Activated naive CD4-positive, alpha-beta T cell treated with Interleukin-2 at 50 U/mL for 16 hours (primary cell): ENCODE measurements at regions not wholly inside any gene's neighbourhood (a gene's known extent, or its start where the extent isn't known, plus 50 kb on each side); places are given as distances from the start of the nearest gene placed in this dataset.

Experiments used
- DNase-seq: peaks from one replicate; pipeline ENCODE4 v3.0.0-alpha.2; 2020

DNA sequence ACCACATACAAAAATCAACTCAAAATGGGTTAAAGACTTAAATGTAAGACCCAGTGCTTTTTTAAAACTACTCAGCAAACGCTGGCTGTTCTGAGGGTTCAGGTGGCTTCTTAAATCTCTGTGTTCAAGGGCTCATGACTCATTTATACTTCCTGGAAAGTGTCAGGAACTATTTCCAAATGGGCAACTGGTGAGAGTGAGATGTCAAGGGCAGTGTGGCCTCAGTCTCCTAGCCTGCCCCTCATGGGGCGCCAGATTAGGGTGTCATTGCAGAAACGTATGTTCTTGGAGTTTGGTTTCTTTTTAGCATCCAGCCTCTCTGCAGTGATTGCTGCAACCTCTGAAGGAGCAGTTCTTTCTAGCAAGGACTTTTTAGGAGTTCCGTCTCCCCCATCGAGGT lies 485.4 kb downstream of the TNS1 start:
- no peak for DNase-seq

DNA sequence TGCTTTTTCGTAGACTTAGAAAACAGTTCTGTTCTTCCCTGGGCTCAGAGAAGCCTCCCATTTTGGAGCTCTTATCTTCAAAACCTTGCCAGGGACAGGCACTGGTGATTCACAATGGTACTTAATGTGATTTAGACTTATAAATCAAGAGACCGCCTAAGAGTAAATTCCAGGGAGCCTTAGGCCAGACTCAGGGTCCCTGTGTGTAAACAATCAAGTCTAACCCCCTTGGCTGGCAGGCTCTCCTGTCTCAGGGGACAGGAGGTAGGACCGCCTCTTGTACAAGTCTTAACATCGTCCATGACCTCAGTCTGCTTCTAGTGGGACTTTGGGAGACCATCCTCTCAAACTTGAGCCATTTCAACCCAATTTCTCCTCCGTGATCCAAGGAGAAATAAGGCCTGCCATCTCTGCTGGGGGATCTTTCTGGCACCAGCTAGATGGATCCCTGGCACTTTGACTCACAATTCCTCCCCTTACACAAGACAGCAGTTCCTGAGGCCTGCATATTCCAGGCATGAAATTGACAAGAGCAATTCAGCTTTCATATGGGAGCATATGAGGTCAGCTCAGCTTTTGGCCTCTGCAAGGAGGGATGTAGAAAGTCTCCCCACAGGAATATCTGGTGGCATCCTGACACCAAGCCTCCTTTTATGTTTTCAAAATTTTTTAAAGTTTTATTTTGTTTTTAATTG lies 487.0 kb downstream of the TNS1 start:
- DNase-seq = no peak

DNA sequence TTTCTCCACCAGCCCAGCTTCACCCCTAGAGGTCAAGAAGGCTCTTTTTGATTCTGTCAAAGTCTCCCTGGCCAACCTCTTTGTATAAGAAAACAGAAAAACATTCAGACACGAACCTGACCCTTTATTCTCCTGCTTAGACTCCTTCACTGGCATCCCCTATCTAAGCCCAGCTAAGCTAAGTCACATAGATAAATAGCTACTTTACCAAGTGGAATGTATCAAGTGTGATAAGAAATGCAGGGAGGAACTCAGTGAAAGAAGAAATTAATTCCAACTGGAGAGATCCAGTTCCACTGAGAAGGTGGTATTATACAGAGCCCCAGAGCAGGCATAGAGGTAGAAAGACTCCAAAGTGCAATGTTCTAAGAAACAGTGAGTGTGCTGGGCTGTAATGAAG lies 489.5 kb downstream of the TNS1 start:
- no peak for DNase-seq

DNA sequence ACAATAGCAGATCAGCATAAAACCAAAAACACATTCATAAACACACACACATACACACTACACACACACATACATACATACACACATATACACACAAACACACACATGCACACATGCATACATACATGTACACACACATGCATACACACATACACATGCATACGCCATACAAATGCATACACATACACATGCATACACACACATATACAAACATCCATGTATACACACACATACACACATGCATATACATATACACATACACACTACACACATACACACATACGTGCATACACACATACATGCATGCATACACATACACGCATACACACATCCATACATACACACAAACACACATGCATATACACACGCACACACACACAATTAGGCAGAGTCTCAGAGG lies 490.1 kb downstream of the TNS1 start:
- no peak for DNase-seq

DNA sequence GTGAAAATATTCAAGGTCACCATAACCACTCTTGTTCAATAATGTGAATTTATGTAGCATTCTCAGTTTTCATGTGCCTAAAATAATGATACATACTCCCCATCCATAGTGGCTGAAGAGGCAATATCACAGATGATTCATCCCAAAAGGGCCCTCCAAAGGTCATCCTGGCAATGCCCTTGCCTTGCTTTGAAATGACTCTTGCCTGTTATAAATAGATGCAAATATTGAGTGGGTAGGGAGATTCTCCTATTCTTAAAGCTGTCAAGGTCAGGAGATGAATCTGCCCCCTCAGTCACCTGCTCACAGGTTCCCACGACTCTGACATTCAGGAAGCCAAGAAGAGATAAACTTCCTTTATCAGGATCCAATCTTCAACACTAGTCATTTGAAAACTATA lies 490.5 kb downstream of the TNS1 start:
- DNase-seq = no peak

DNA sequence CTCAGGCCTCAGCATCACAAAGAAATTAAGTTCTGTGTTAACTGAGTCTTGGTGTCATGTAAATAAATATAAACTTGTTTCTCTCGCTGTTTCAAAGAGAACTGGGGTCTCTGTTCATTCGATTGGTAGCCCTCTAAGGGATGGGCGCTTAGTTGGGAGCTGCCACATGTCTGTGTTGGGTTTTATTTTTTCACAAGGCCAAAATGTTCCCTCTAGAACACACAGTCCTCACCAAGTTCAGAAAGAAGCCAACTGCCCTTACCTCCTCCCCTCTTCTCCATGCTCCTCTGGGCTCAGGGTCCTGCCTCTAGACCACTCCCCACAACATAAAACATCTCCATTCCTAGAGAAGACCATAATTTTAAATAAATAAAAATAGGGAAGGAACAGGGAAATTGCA lies 490.9 kb downstream of the TNS1 start:
- DNase-seq = no peak

DNA sequence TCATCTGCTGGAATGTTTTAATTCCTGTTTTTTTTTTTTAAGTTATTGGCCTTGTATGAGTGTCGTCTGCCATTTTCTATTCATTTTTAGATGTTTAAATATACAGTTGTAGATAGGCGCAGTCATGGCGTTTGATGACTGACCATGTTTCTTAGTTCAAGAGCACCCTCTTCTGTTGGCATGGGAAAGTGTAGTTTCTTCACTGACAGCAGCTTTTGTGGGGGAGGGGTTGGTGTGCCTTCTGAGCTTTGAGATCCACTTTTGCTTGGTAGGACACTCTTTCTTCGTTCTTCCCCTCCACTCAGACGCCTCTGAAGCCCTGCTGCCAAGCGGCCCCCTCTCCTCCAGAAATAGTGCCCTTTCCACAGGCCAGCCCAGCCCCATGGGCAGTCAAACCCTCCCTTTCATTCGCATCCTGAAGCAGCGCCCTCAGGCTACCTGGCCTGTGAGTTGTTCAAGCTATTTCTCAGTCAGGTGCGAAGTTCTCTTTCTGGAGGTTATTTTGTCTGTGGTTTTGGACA lies 492.0 kb downstream of the TNS1 start:
- DNase-seq = no peak

DNA sequence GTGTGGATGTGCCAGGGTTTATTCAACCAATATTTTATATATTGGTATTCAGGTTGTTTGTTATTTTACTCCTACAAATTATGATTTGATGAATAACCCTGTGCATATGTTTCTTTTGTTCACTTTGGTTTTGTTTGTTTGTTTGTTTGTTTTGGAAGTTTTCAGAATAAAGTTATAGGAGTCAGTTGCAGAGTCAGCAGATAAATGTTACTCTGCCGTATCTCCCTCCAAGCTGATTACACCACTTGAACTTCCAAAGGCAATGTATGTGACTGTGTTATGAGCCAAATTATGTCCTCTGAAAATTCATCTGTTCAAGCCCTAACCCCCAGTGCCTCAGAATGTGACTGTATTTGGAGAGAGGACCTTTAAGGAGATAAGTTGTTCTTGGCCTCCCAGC lies 497.5 kb downstream of the TNS1 start:
- DNase-seq = no peak

DNA sequence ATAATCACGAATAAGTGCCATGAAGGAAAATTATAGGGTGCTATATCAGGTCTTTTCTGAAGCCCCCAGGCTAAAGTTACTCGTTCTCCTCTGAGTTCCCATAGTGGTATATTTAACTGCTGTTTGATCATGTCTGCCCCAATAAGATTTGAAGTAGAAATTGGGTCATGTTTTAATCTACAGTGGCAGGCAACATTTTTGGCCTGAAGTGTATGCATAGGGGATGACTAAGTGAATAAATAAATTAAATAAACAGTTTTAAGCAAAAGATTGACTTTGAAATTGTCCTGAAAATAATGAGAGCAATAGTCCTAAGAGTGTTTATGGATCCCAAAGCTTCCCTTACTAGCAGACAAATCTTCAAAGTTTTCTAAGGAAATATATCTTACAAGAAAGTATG lies 500.9 kb downstream of the TNS1 start:
- DNase-seq = no peak

DNA sequence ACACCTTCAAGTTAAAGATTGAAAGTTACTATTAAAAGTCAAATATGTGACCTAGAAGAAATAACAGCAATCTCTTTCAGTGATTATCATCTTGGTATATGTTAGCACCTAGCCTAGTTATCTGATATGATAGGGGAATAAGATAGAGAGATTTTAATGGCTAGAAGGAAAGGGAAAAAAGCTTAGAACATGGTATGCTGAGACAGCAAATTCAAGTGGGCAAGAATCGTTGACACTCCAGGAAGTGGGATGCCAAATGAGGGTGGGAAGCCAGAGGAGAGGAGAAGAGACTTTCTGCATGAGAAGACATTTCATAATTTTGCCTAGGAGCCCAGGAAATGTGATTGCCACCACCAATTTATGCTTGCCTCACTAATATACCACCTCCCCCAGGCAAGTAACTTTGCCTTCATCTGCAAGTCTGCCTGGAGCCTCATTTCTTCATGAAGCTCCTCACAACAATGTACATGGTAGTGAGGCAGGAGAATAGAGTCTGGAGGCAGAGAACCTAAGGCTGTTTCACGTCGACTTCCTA lies 504.9 kb downstream of the TNS1 start:
- DNase-seq = no peak

DNA sequence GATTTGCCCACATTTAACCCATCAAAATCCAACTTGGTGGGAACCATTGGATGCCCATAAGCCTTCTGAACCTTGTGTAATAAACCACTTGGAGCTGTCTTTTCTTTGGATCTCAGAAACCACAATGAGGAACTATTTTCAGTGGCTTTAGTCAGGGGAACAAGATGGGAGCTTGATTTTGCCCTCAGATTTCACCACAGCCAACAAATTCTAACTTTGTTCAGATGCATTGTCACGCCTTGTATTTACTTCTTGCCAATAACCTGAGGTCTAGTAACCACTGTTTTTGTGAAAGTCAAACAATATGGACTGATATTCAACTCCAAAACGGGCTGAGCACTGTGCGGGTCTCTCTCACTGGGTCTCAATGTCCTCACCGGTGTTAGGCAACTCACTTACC lies 508.2 kb downstream of the TNS1 start:
- no peak for DNase-seq

DNA sequence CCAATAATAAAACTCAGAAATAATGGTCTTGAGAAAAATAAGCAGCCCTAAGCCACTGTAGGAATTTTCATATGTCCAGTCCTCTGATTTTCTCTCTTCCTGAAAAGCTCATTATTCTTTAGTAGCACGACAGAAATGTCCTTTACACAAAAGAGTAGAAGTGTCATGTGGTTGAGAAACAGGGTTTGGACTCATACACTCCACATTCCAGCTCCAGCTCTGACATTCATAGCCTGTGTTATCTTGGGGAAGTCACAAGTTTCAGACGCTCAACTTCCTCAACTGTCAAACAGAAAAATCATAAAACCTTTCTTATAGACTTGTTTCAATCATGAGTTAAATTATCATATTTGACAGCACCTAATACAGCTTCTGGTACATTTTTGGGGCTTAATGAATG lies 511.5 kb downstream of the TNS1 start:
- no peak for DNase-seq

DNA sequence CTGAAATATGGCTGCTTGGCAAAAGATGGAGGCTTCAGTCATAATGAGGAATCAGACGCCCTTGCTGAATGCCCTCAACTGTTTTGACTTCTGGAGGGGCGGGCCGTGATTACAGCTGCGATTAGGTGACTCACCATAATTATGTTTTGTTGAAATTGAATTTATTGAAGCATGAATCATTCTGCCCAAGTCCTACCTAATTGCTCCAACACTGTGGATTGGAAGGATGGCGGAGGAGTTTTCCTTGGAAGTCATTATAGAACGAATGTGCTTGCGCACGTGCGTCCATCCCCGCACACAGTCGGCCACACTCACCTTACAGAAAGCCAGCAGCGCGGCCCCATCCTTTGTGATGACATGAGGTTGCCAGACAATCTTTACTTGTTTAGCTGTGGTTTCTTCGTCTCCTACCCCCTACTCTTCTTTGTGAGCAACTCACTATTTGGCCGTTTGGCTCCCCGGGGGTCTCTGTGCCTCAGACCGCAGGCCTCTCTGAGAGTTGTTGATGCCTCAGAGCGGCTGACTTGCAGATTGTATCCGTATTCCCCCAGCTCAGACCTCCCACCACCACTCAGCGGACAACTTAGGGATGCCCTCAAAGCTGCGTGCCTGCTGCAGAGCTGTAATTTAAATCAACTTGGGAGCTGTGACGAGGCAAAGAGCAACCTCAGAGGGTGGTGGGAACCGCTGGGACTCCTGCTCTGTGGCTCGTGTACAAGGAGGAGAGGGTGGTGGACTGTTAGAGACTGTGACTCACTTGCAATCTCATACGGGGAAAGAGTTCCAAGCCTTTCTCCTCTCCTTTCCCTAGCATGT lies 513.4 kb downstream of the TNS1 start:
- DNase-seq = no peak

DNA sequence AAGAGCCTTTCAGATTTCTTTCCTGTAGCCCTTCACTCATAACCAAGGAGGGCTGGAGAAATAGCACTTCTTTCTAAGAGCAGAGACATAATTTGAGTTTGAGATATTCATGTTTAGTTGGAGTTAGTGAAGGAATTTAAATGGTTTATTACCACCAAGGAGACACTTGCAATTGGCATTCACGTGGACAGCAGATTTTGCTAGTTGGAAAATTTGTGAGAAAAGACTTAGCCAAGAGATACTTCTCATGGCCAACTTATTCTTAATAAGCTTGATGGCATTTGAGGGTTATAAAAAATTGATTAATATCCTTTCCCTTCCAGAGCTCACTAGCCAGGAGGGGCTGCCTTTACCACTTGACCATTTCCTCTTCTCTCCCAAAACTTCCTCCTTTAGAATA lies 518.7 kb downstream of the TNS1 start:
- no peak for DNase-seq

DNA sequence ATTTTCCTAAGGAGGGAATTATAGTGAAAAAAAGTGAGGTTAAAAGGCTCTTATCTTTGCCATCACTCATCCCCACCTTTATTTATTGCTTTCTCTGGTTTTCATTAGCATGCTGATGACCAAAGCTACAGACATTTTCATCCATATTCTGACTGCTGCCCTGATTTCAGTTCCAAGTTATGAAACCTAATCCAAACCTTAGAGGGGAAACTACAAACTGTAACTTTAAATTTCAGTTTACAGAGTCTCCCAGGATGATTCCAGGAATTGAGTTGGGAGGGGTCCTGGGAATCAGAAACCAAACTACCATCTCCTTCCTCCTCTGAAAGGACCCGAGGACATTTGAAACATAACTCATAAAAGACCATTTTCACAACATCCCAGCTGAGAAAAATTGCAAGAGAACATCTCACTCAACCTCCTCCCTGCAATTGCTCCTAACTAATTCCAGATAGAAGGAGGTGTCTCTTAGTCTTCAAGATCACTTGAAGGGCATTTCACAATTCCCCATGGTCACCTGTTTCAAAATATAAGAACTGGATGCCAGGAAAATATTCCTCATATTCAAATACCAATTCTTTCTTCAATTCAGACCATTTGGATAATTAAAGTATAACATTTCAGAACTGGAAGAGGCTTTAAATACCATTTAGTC lies 520.6 kb downstream of the TNS1 start:
- no peak for DNase-seq

DNA sequence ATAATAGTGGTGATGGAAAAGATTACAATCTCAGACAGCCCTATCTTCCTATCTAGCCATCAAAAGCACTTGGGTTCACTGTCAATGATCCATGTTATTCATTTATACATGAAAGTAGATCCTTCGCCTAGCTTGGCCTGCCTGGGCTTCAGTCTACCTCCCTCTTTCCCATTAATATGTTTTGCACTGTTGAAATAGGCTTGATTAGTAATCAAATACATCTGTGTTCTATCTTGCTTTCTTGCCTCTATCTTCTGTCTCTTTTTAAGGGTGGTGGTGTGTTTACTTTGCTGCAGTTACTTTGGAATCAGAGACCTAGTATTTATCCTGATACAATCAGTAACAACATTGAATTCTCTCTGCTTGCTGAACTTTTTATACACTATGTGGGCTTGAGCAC lies 521.2 kb downstream of the TNS1 start:
- no peak for DNase-seq

DNA sequence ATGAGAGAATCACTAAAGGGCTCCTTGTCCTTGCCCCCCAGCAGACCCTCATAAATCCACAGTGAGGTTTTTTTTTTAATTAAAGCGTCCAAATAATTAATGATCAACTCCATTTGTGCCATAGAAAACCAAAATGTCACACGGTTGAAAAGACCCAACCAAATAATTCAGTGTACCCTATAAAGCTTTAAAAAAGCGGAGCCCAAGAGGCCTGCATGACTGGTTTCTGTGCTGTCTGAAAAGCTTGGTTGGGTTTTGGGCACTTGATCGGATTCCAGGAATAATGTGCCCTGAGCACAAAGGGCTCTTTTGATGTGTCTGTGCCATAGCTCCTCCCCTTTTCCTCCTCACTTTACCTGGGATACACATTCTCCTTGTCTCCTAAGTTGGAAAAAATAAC lies 523.2 kb downstream of the TNS1 start:
- no peak for DNase-seq

DNA sequence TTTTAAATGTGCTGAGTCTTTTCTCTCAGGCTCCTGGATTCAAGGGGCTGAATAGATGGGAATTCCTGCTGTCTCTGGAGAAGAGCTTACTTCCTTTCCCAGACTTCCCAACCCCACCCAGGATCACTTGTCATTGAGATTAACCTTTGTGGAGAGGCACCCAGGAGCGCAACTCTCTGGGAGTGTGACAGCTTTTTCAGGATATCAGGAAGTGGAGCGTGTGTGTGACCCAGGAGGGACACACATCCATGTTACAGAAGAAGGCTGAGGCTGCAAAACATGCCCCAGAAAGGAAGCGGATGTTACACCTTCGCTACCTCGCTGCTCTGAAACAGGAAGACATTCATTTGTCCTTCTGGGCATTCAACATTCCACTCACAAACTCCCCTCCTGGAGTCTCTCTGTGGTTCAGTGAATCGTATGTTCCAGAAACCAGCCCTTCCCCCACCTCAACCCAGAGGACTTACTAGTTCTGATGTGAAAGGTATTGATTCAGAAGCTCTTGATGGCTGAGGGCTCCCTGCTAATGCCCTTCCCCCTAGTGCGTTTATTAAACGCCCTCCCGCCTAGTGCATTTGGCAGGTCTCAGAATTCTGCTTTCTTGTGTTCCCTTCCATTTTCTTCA lies 523.9 kb downstream of the TNS1 start:
- no peak for DNase-seq

DNA sequence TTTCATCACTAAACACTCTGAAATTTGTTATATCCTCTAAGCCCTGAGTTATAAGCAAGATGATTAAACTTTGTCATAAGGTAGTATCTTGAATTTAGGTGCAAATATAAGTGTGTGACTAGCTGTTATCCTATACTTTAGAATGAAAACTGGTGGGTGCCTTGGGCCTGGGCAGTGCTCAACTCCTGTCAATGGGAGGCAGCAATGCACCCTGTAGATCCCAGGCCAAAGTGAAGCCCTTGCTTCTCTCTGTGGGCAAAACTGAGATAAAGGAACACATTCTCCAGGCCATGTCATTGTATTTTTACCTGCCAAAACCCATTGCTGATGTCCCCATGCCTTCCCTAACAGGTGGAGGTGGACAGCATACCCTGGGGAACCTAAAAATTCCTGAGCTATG lies 525.2 kb downstream of the TNS1 start:
- no peak for DNase-seq

DNA sequence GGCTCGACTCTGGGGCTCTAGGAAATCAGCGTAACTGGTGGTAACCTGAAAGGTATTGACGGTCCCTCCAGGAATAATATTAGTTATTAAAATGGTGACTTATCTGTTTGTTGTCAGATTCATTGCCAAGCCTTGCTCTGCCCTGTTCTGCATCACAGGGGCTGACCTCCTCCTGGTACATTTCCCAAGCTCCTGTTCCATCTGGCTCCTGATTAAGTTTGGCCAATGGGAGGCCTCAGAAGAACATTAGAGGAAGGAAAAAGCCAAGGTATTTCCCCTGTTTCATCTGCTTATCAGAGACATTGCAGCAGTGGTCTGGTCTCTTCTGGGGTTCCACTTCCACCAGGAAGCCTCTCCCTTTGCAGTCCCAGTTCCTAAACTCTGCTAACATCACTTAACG lies 527.0 kb downstream of the TNS1 start:
- no peak for DNase-seq

DNA sequence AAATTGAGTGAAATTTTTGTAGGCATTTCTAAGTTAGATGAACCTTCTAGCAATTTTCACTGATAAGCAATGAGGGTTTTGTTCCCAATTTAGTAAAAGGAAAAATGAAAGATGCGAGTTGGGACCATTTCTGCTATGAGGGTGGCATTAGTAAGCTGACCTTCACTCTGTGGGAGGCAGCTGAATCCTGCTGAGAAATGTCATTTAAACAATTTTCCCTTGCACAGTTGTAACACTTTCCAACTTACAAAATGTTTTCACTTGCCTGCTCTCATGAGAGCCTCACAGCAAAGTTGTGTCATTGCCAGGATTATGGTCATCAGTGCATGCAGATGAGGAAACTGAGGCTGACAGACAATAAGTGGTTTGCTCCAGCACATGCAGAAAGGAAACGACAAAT lies 527.7 kb downstream of the TNS1 start:
- DNase-seq = no peak

DNA sequence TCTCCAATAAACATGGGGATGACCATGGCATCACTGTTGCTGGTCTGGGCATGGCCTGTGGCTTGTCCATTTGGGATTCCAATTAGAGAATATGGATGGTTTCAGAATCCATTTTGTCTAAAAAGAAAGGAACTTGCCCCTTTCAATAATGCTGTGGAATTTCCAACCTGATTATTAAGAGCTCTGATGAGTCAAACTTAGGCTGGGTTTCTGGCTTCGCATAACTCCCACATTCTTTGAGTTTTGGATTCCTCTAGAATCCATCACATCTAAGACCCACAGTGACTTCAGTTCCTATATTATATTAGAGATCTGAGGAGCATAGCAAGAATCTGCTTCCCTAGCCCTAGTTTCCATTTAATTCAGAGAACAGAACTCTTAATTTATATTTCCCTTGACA lies 531.5 kb downstream of the TNS1 start:
- no peak for DNase-seq

DNA sequence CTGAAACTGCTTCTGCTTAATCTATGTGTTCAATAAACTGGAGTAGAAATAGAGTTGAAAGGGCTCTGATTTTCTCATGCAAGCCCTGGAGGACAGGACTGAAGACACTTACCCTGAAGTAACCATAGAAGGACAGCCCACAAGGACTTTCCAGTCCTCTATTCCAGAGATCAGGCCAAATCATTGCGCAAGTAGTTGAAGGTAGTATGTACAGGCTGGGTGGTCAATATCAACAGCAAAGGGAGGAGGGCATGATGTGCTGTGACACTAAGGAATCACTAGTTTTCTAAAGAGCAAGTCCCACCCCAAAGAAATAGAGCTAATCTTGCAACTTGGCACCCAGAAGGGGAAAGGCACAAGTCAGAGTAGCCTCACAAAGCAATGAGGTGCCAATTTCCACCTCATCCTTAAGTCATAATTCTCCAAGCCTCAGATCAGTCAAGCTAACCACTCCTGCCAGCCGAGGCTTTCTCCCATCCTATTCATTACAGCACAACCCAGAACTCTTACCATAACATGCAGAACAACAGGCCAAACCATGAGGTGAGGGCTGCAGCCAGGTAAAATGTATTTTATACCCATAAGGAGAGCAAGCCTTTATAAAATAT lies 533.5 kb downstream of the TNS1 start:
- no peak for DNase-seq
